ENCODE measurements at regions not wholly inside any gene's neighbourhood (a gene's known extent, or its start where the extent isn't known, plus 50 kb on each side); places are given as distances from the start of the nearest gene placed in this dataset.

DNA sequence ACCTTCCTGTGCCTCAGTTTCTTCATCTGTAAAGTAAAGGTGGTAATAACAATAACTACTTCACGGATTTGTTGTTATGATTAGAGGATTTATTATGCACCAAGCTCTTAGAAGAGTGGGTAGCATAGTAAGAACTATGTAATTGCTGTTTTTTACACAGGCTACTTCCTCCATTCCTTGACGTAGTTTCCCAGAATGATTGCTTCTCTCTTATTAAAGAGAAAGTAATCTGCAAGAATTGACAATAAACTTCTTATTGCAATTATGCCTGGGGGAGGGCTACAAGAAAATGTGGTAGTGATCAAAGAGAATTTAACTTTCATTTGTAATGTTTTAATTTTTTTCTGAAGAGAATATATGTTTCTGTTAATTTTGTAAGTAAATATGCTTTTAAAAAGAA, 238.7 kb downstream of the GASK1B start:
- no peak overlapping the region for H3K27ac Mint-ChIP-seq
- H3K36me3 Mint-ChIP-seq (ENCODE audit: low read depth): no peaks in the 10 kb centered on the region
- H3K9me3 Mint-ChIP-seq: no peaks in the 10 kb centered on the region
- no peaks in the 10 kb centered on the region for H3K27me3 Mint-ChIP-seq
- H3K4me1 Mint-ChIP-seq: no peaks in the 10 kb centered on the region
- DNase-seq: no peak
- ChIA-PET CTCF (no interaction called here), POLR2A (no interaction called here)
- no peak overlapping the region for H3K4me3 Mint-ChIP-seq

DNA sequence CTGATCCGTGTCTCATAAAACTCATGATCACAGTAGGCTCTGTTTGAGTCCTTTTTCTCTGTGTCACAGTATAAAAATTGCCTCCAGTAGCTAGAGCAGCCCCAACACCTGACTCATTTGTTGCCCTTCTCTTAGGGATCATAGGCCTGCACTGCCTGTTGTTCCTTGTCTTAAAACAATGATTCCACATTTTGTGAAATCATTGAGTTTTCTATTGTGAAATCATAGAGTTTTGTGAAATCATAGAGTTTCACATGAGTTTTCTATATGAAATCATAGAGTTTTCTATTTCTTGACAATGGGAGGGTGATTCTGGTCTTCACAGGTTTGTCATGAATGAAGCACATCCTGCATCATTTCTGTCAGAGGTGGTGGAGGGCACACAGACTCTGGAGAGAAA, 239.9 kb downstream of the GASK1B start:
- H3K27me3 Mint-ChIP-seq: no peaks in the 10 kb centered on the region
- no peaks in the 10 kb centered on the region for H3K36me3 Mint-ChIP-seq (ENCODE audit: low read depth)
- H3K4me1 Mint-ChIP-seq: no peaks in the 10 kb centered on the region
- no peak overlapping the region for H3K27ac Mint-ChIP-seq
- DNase-seq: no peak
- no peak overlapping the region for H3K4me3 Mint-ChIP-seq
- H3K9me3 Mint-ChIP-seq: no peaks in the 10 kb centered on the region
- ChIA-PET CTCF (no interaction called here), POLR2A (no interaction called here)

GRCh38 chr4:157929486-157929885, 243.3 kb downstream of the GASK1B start:
- POLR2A ChIA-PET: no interaction called here
- Mint-ChIP-seq H3K4me1 (no peaks in the 10 kb centered on the region), H3K4me3 (no peak overlapping the region), H3K27me3 (no peaks in the 10 kb centered on the region), H3K9me3 (no peaks in the 10 kb centered on the region), H3K27ac (no peak overlapping the region), H3K36me3 (ENCODE audit: low read depth) (no peaks in the 10 kb centered on the region)
- CTCF ChIA-PET: no interaction called here
- no peak for DNase-seq

- no peak overlapping the region for H3K4me3 Mint-ChIP-seq
- H3K27ac Mint-ChIP-seq: no peak overlapping the region
- H3K9me3 Mint-ChIP-seq: peaks cover 2% of the 10 kb centered on the region
- DNase-seq: no peak
- H3K27me3 Mint-ChIP-seq: no peaks in the 10 kb centered on the region
- ChIA-PET CTCF (no interaction called here), POLR2A (no interaction called here)
- H3K36me3 Mint-ChIP-seq (ENCODE audit: low read depth): no peaks in the 10 kb centered on the region
- no peaks in the 10 kb centered on the region for H3K4me1 Mint-ChIP-seq
These were observed 254.6 kb downstream of the GASK1B start for GRCh38 chr4:157918036-157918832.

DNA sequence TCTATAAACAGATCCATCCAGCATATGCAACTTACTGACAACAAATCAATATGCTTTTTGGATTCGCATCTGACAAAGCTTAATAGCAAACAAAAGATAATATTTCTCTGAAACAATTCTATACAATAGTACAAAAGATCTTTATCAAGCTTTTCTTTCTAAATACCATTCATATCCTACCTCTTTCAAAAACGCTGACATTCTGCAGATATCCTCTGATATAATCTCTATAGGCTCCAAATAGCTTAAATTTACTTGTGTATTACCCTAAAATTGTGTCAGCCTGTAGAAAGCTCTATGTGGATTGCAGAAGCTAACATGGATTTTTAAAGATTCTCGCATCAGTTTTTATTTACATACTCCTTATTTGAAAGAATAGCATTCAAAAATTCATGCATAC, 260.6 kb downstream of the GASK1B start:
- CTCF ChIA-PET: no interaction called here
- POLR2A ChIA-PET: no interaction called here
- no peaks in the 10 kb centered on the region for H3K9me3 Mint-ChIP-seq
- no peak for DNase-seq
- H3K4me3 Mint-ChIP-seq: no peak overlapping the region
- no peak overlapping the region for H3K27ac Mint-ChIP-seq
- no peaks in the 10 kb centered on the region for H3K36me3 Mint-ChIP-seq (ENCODE audit: low read depth)
- H3K27me3 Mint-ChIP-seq: no peaks in the 10 kb centered on the region
- H3K4me1 Mint-ChIP-seq: no peaks in the 10 kb centered on the region

DNA sequence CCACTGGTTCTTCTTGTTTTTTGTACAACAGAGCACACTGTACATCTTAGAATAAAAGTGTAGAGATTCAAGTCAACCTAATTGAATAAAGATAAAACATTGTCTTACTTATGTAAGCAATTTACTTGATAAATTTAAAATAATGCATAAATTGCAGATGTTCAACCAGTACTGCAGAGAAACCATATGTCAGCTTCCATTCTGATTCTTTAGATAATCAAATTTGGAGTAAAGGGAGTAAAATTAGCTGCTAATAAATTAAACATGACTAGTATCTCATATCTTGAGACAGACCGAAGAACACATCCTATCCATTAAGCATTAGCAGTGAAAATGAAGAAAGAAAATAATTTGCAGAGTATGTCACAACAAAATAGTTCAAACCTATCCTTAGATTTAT, 261.2 kb downstream of the GASK1B start:
- ChIA-PET CTCF (no interaction called here), POLR2A (no interaction called here)
- no peaks in the 10 kb centered on the region for H3K9me3 Mint-ChIP-seq
- DNase-seq: no peak
- no peaks in the 10 kb centered on the region for H3K27me3 Mint-ChIP-seq
- no peaks in the 10 kb centered on the region for H3K4me1 Mint-ChIP-seq
- no peak overlapping the region for H3K4me3 Mint-ChIP-seq
- H3K36me3 Mint-ChIP-seq (ENCODE audit: low read depth): no peaks in the 10 kb centered on the region
- H3K27ac Mint-ChIP-seq: no peak overlapping the region

DNA sequence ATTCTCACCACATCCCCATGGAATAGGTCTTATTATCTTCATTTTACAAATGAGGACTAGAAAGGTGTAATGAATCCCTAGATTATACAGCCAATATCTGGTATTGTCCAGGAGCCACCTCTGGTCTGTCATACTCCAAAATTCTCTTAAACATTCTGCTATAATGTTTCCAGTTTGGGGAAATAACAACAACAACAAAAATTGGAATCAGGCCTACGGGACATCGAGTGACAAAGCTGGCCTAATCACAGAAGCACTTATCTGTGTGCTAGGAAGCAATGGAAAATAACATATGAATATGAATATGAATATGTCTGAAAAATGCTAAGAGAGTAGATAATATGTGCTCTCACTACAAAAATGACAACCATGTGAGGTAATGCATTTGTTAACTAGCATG, 264.1 kb downstream of the GASK1B start:
- H3K27ac Mint-ChIP-seq: no peak overlapping the region
- ChIA-PET CTCF (no interaction called here), POLR2A (no interaction called here)
- no peaks in the 10 kb centered on the region for H3K27me3 Mint-ChIP-seq
- H3K4me1 Mint-ChIP-seq: no peaks in the 10 kb centered on the region
- no peak for DNase-seq
- H3K4me3 Mint-ChIP-seq: no peak overlapping the region
- H3K9me3 Mint-ChIP-seq: no peaks in the 10 kb centered on the region
- no peaks in the 10 kb centered on the region for H3K36me3 Mint-ChIP-seq (ENCODE audit: low read depth)

GRCh38 chr4:157908031-157908430, 264.8 kb downstream of the GASK1B start:
- POLR2A ChIA-PET: no interaction called here
- no peaks in the 10 kb centered on the region for H3K27me3 Mint-ChIP-seq
- no peaks in the 10 kb centered on the region for H3K9me3 Mint-ChIP-seq
- no peak overlapping the region for H3K4me3 Mint-ChIP-seq
- DNase-seq: no peak
- CTCF ChIA-PET: no interaction called here
- H3K27ac Mint-ChIP-seq: no peak overlapping the region
- no peaks in the 10 kb centered on the region for H3K36me3 Mint-ChIP-seq (ENCODE audit: low read depth)
- H3K4me1 Mint-ChIP-seq: no peaks in the 10 kb centered on the region

DNA sequence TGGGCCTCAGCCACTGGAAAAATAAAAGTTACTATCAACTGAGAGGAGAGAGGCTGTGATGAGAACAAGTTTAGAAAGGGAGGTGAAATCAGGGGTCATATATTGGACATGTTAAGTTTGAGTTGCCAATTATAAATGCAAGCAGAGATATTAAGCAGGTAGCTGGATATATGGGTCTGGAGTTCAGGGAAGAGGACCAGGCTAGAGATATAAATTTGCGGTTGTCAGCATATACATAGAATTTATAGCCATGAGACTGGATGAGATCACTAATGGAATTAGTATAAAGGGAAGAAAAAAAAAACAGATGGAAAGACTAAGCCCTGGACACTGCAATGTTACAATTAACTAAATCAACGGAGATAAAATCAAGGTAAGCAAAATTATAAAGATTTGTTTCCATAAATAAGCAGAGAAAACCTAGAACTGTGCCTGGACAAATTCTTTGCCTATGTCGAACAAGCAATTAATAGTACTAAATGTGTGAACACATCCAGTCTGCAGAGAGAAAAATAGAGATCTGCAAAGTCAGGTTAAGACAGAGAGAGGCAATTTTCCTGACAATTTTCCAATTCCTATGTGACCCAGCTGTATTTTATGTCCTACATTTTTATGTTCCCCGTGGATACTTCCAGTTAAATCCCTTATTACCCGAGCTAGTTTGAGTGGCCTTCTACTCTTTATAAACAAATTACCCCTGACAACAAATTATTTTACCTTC, 265.4 kb downstream of the GASK1B start:
- no peaks in the 10 kb centered on the region for H3K36me3 Mint-ChIP-seq (ENCODE audit: low read depth)
- H3K4me3 Mint-ChIP-seq: no peak overlapping the region
- DNase-seq: no peak
- no peaks in the 10 kb centered on the region for H3K27me3 Mint-ChIP-seq
- no peak overlapping the region for H3K27ac Mint-ChIP-seq
- ChIA-PET POLR2A (no interaction called here), CTCF (no interaction called here)
- no peaks in the 10 kb centered on the region for H3K4me1 Mint-ChIP-seq
- no peaks in the 10 kb centered on the region for H3K9me3 Mint-ChIP-seq

GRCh38 chr4:157898836-157899605, 273.8 kb downstream of the GASK1B start:
- ChIA-PET POLR2A (no interaction called here), CTCF (no interaction called here)
- Mint-ChIP-seq H3K4me3 (no peak overlapping the region), H3K4me1 (no peaks in the 10 kb centered on the region), H3K36me3 (ENCODE audit: low read depth) (no peaks in the 10 kb centered on the region), H3K27me3 (no peaks in the 10 kb centered on the region), H3K27ac (no peak overlapping the region), H3K9me3 (no peaks in the 10 kb centered on the region)
- DNase-seq: no peak

GRCh38 chr4:157897855-157898370, 274.9 kb downstream of the GASK1B start:
- POLR2A ChIA-PET: no interaction called here
- Mint-ChIP-seq H3K4me1 (no peaks in the 10 kb centered on the region), H3K36me3 (ENCODE audit: low read depth) (no peaks in the 10 kb centered on the region), H3K9me3 (no peaks in the 10 kb centered on the region), H3K4me3 (no peak overlapping the region), H3K27me3 (no peaks in the 10 kb centered on the region), H3K27ac (no peak overlapping the region)
- no peak for DNase-seq
- CTCF ChIA-PET: no interaction called here

- Mint-ChIP-seq H3K27me3 (no peaks in the 10 kb centered on the region), H3K4me3 (no peak overlapping the region), H3K36me3 (ENCODE audit: low read depth) (no peaks in the 10 kb centered on the region), H3K9me3 (no peaks in the 10 kb centered on the region), H3K4me1 (no peaks in the 10 kb centered on the region), H3K27ac (no peak overlapping the region)
- POLR2A ChIA-PET: no interaction called here
- CTCF ChIA-PET: no interaction called here
- no peak for DNase-seq
These were observed 276.1 kb downstream of the GASK1B start for GRCh38 chr4:157896726-157897125.

GRCh38 chr4:157895205-157895604, 277.6 kb downstream of the GASK1B start:
- Mint-ChIP-seq H3K27ac (no peak overlapping the region), H3K4me1 (no peaks in the 10 kb centered on the region), H3K4me3 (no peak overlapping the region), H3K36me3 (ENCODE audit: low read depth) (no peaks in the 10 kb centered on the region), H3K27me3 (no peaks in the 10 kb centered on the region), H3K9me3 (no peaks in the 10 kb centered on the region)
- POLR2A ChIA-PET: no interaction called here
- CTCF ChIA-PET: no interaction called here
- no peak for DNase-seq

Data from activated CD4-positive, alpha-beta memory T cell treated with anti-CD3 and anti-CD28 coated beads, Interleukin-2, amount 10 ng/mL, durations not matched to agents 7 days and 5 days (primary cell).